ENCODE measurements at regions not wholly inside any gene's neighbourhood (a gene's known extent, or its start where the extent isn't known, plus 50 kb on each side); places are given as distances from the start of the nearest gene placed in this dataset.

- TF ChIP-seq CTCF (IDR thresholded peaks at IDR 0.05) (no peak), POLR2A (IDR thresholded peaks at IDR 0.05) (no peak), EP300 (IDR thresholded peaks at IDR 0.05) (no peak)
Measured at GRCh38 chr11:112611771-112612170, 349.4 kb upstream of the NCAM1 start.

All from ovary (tissue), 3 donors.